GM12891 (cell line): ENCODE measurements at regions not wholly inside any gene's neighbourhood (a gene's known extent, or its start where the extent isn't known, plus 50 kb on each side); places are given as distances from the start of the nearest gene placed in this dataset.

Experiments
- POLR2A ChIP-seq: IDR thresholded peaks from 2 replicates; pipeline ENCODE4 v1.6.1; 2011; ENCODE audit warnings: low read depth, low read length, control low read depth
- POLR2AphosphoS5 ChIP-seq: IDR thresholded peaks from 2 replicates; pipeline ENCODE4 v1.6.1; 2011; ENCODE audit warnings: low read depth, low read length, control low read depth
- POU2F2 ChIP-seq: IDR thresholded peaks from 2 replicates; pipeline ENCODE4 v1.6.1; 2011; ENCODE audit warnings: low read depth, mild to moderate bottlenecking, control low read depth, low read length, moderate library complexity
- TAF1 ChIP-seq: IDR thresholded peaks from 2 replicates; pipeline ENCODE4 v1.6.1; 2011; ENCODE audit warnings: low read depth, low read length, control low read depth

DNA sequence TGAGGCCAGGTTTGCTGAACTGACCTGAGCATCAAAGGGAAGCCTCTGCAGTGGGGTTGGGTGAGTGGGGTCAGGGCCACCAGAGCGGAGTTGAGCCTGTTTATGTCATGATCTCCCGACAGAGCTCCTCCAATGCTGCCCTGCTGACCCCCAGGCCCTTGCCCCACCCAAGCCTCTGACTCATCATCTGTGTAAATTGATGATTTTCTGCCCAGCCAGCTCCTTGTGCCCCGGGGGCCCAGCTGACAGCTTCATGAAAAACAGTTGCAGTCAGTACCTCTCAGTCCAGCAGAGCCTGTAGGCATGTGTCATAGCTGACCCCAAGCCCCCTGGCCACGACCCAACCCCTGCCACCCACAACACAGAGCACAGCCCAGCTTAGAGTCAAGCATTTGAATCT is 134.9 kb downstream of the CCT6B start:
- no peak for TF ChIP-seq POLR2A
- no peak for TF ChIP-seq TAF1
- TF ChIP-seq POLR2AphosphoS5 = no peak
- no peak for TF ChIP-seq POU2F2
